ENCODE measurements at regions not wholly inside any gene's neighbourhood (a gene's known extent, or its start where the extent isn't known, plus 50 kb on each side); places are given as distances from the start of the nearest gene placed in this dataset.

GRCh38 chr9:99601571-99602111 lies 220.0 kb upstream of the NR4A3 start:
- Mint-ChIP-seq H3K4me1 (ENCODE audit: low read depth) (peaks cover 6% of the 10 kb centered on the region), H3K9me3 (no peaks in the 10 kb centered on the region), H3K36me3 (ENCODE audit: low read depth) (no peaks in the 10 kb centered on the region), H3K27ac (no peak overlapping the region), H3K27me3 (peaks cover 9% of the 10 kb centered on the region), H3K4me3 (no peak overlapping the region)
- no peak for DNase-seq

- Mint-ChIP-seq H3K4me3 (no peak overlapping the region), H3K9me3 (no peaks in the 10 kb centered on the region), H3K27ac (no peak overlapping the region), H3K27me3 (peaks cover 16% of the 10 kb centered on the region), H3K36me3 (ENCODE audit: low read depth) (no peaks in the 10 kb centered on the region), H3K4me1 (ENCODE audit: low read depth) (peaks cover 6% of the 10 kb centered on the region)
- no peak for DNase-seq
Observed at GRCh38 chr9:99602854-99603253, 218.8 kb upstream of the NR4A3 start.

DNA sequence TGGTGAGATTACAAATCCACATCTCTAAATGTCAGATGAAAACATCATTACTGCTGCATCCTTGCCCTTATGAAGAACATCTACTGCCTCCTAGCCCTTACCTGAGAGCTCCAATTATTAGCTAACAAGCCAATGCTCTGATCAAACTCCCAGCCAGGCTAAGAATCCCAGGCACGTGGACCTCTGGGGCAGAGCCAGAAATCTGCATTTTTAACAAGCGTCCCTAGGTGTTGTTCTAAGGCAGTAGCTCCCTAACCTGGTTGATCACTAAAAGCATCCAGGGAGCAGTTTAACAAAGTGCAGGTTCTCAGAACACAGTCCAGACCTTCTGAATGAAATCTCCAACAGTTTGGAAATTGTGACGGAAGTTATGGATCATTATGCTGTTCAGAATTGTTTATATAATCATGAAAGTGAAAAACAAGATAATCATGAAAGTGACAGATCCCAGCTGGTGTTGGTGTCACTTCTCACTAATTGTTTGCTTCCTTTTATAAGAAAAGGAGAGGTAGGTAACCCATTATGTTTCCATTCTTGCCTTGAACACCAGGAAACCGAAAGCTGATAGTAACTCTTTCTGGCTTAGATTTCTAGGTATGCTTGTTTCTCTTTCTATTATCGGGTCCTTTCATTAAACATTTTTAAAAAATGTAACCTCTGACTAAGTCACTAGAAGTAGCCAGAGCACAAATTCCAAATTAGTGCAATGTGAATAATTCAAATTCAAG lies 216.5 kb upstream of the NR4A3 start:
- Mint-ChIP-seq H3K9me3 (no peaks in the 10 kb centered on the region), H3K27me3 (peaks cover 26% of the 10 kb centered on the region), H3K36me3 (ENCODE audit: low read depth) (no peaks in the 10 kb centered on the region), H3K27ac (no peak overlapping the region), H3K4me3 (no peak overlapping the region), H3K4me1 (ENCODE audit: low read depth) (peaks cover 6% of the 10 kb centered on the region)
- no peak for DNase-seq

GRCh38 chr9:99606296-99606695 lies 215.4 kb upstream of the NR4A3 start:
- H3K9me3 Mint-ChIP-seq = no peaks in the 10 kb centered on the region
- no peaks in the 10 kb centered on the region for H3K36me3 Mint-ChIP-seq (ENCODE audit: low read depth)
- peaks cover 6% of the 10 kb centered on the region for H3K4me1 Mint-ChIP-seq (ENCODE audit: low read depth)
- DNase-seq = no peak
- peaks cover 35% of the 10 kb centered on the region for H3K27me3 Mint-ChIP-seq
- H3K4me3 Mint-ChIP-seq = no peak overlapping the region
- no peak overlapping the region for H3K27ac Mint-ChIP-seq

DNA sequence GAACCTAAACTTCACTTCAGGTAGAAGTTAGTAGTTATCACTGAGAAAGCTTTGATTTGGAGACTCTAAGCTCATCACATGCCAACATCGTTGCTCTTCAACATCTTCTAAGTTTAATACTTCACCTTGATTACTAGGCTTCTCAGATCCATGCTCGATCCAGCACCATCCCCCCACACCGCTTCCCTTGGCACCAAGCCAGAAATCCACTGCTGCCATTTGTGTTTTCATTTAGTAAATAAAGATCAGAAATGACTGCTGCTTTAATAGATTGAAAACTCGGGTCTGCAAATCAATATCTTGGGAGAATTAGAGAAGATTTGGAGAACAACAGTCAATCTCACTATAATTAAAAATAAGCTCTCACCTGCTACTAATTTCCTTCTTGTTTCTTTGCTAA lies 214.7 kb upstream of the NR4A3 start:
- Mint-ChIP-seq H3K36me3 (ENCODE audit: low read depth) (no peaks in the 10 kb centered on the region), H3K27me3 (peaks cover 38% of the 10 kb centered on the region), H3K4me1 (ENCODE audit: low read depth) (peaks cover 6% of the 10 kb centered on the region), H3K4me3 (no peak overlapping the region), H3K9me3 (no peaks in the 10 kb centered on the region), H3K27ac (no peak overlapping the region)
- DNase-seq = no peak

DNA sequence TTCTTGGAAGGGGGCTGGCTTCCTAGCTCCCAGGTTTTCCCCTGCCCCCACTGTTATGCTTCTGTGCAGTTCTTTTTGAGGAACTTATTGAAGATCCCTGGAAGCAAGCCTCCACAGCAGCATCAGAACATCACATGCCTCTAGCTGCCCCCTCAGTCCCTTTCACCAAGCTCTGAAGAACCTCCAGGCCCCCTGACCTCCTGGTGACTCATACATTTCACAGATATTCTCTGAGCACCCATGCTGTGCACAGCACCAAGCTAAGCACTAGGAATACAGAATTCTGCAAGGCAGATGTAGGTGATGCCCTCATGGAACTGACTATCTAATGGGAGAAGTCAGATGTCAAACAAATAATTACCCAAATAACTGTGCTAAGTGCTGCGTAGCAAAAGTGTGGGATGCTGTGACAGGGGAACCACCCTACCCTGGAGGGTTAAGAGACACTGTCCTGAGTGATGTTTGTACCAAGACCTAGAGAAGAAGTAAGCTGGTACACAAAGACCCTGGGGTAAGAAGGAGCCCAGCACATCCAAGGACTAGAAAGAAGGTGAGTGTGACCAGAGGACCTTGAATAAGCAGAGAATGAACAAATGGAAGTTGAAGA lies 213.7 kb upstream of the NR4A3 start:
- Mint-ChIP-seq H3K9me3 (no peaks in the 10 kb centered on the region), H3K27ac (no peak overlapping the region), H3K4me1 (ENCODE audit: low read depth) (peaks cover under 1% of the 10 kb centered on the region), H3K27me3 (peaks cover 38% of the 10 kb centered on the region), H3K4me3 (no peak overlapping the region), H3K36me3 (ENCODE audit: low read depth) (no peaks in the 10 kb centered on the region)
- no peak for DNase-seq

- no peaks in the 10 kb centered on the region for H3K4me1 Mint-ChIP-seq (ENCODE audit: low read depth)
- peaks cover 20% of the 10 kb centered on the region for H3K27me3 Mint-ChIP-seq
- no peak for DNase-seq
- no peaks in the 10 kb centered on the region for H3K9me3 Mint-ChIP-seq
- no peaks in the 10 kb centered on the region for H3K36me3 Mint-ChIP-seq (ENCODE audit: low read depth)
- no peak overlapping the region for H3K27ac Mint-ChIP-seq
- no peak overlapping the region for H3K4me3 Mint-ChIP-seq
Observed at GRCh38 chr9:99614341-99614740, 207.3 kb upstream of the NR4A3 start.

GRCh38 chr9:99621040-99621439 lies 200.6 kb upstream of the NR4A3 start:
- Mint-ChIP-seq H3K27ac (no peak overlapping the region), H3K9me3 (no peaks in the 10 kb centered on the region), H3K27me3 (peaks cover 2% of the 10 kb centered on the region), H3K4me3 (no peak overlapping the region), H3K4me1 (ENCODE audit: low read depth) (no peaks in the 10 kb centered on the region), H3K36me3 (ENCODE audit: low read depth) (no peaks in the 10 kb centered on the region)
- DNase-seq = no peak

- peaks cover 6% of the 10 kb centered on the region for H3K27me3 Mint-ChIP-seq
- no peaks in the 10 kb centered on the region for H3K36me3 Mint-ChIP-seq (ENCODE audit: low read depth)
- no peak overlapping the region for H3K27ac Mint-ChIP-seq
- H3K4me1 Mint-ChIP-seq (ENCODE audit: low read depth) = no peaks in the 10 kb centered on the region
- DNase-seq = no peak
- H3K4me3 Mint-ChIP-seq = no peak overlapping the region
- no peaks in the 10 kb centered on the region for H3K9me3 Mint-ChIP-seq
Observed at GRCh38 chr9:99622679-99623078, 199.0 kb upstream of the NR4A3 start.

- peaks cover 4% of the 10 kb centered on the region for H3K27me3 Mint-ChIP-seq
- no peaks in the 10 kb centered on the region for H3K36me3 Mint-ChIP-seq (ENCODE audit: low read depth)
- no peak overlapping the region for H3K4me3 Mint-ChIP-seq
- no peaks in the 10 kb centered on the region for H3K9me3 Mint-ChIP-seq
- no peaks in the 10 kb centered on the region for H3K4me1 Mint-ChIP-seq (ENCODE audit: low read depth)
- no peak overlapping the region for H3K27ac Mint-ChIP-seq
- no peak for DNase-seq
Observed at GRCh38 chr9:99623780-99624364, 197.8 kb upstream of the NR4A3 start.

- Mint-ChIP-seq H3K36me3 (ENCODE audit: low read depth) (no peaks in the 10 kb centered on the region), H3K27me3 (peaks cover 4% of the 10 kb centered on the region), H3K4me3 (no peak overlapping the region), H3K9me3 (no peaks in the 10 kb centered on the region), H3K4me1 (ENCODE audit: low read depth) (no peaks in the 10 kb centered on the region), H3K27ac (no peak overlapping the region)
- no peak for DNase-seq
Observed at GRCh38 chr9:99624499-99625233, 197.0 kb upstream of the NR4A3 start.

GRCh38 chr9:99626426-99626825 lies 195.3 kb upstream of the NR4A3 start:
- peaks cover 4% of the 10 kb centered on the region for H3K27me3 Mint-ChIP-seq
- H3K36me3 Mint-ChIP-seq (ENCODE audit: low read depth) = no peaks in the 10 kb centered on the region
- DNase-seq = no peak
- H3K4me1 Mint-ChIP-seq (ENCODE audit: low read depth) = no peaks in the 10 kb centered on the region
- no peak overlapping the region for H3K27ac Mint-ChIP-seq
- no peaks in the 10 kb centered on the region for H3K9me3 Mint-ChIP-seq
- H3K4me3 Mint-ChIP-seq = no peak overlapping the region

- Mint-ChIP-seq H3K9me3 (no peaks in the 10 kb centered on the region), H3K27ac (no peak overlapping the region), H3K27me3 (peaks cover 4% of the 10 kb centered on the region), H3K4me1 (ENCODE audit: low read depth) (no peaks in the 10 kb centered on the region), H3K36me3 (ENCODE audit: low read depth) (no peaks in the 10 kb centered on the region), H3K4me3 (no peak overlapping the region)
- DNase-seq = no peak
Observed at GRCh38 chr9:99628285-99628684, 193.4 kb upstream of the NR4A3 start.

GRCh38 chr9:99628849-99629620 lies 192.7 kb upstream of the NR4A3 start:
- Mint-ChIP-seq H3K9me3 (no peaks in the 10 kb centered on the region), H3K36me3 (ENCODE audit: low read depth) (no peaks in the 10 kb centered on the region), H3K27me3 (peaks cover 4% of the 10 kb centered on the region), H3K4me3 (no peak overlapping the region), H3K4me1 (ENCODE audit: low read depth) (no peaks in the 10 kb centered on the region), H3K27ac (no peak overlapping the region)
- DNase-seq = no peak
